ENCODE measurements at regions not wholly inside any gene's neighbourhood (a gene's known extent, or its start where the extent isn't known, plus 50 kb on each side); places are given as distances from the start of the nearest gene placed in this dataset.

DNA sequence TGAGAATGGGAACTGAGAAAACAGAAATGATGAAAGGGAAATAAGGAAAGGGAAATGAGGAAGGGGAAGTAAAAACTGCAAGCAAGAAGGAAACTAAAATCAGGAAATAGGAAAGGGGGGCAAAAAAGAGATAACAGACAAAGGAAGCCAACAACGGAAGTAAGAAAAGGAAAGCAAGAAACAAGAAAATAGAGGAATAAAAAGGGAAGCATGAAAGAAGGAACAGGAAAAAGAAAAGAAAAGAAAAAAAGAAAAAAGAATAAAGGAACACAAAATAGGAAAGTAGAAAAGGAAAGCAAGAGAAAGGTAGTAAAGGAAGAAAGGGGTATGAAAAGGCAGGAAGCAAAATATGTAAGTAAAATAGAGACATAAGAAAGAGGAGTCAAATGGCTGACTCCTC is 241.2 kb upstream of the NCKAP5 start:
- in situ Hi-C loops (cut with MboI; ENCODE audit: low sequenced_read_pairs), result no loop called here

DNA sequence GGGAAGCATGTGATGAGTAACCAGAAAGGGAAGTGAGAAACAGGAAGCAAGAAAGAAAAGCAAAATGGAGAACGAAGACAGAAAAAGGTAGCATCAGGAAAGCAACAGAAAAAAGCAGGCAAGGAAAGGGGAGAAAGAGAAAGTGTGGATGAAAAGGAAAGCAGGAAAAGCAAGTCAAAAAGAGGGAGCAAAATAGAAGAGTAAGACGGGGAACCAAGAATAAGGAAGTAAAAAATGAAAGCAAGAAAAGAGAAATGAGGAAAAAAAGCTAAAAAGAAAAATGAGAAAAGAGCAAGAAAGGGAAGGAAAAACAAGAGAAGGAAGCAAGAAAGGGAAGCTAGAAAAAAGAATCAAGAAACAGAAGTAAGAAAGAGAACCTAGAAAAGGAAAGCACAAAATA is 242.3 kb upstream of the NCKAP5 start:
- in situ Hi-C loops (cut with MboI; ENCODE audit: low sequenced_read_pairs), result no loop called here

DNA sequence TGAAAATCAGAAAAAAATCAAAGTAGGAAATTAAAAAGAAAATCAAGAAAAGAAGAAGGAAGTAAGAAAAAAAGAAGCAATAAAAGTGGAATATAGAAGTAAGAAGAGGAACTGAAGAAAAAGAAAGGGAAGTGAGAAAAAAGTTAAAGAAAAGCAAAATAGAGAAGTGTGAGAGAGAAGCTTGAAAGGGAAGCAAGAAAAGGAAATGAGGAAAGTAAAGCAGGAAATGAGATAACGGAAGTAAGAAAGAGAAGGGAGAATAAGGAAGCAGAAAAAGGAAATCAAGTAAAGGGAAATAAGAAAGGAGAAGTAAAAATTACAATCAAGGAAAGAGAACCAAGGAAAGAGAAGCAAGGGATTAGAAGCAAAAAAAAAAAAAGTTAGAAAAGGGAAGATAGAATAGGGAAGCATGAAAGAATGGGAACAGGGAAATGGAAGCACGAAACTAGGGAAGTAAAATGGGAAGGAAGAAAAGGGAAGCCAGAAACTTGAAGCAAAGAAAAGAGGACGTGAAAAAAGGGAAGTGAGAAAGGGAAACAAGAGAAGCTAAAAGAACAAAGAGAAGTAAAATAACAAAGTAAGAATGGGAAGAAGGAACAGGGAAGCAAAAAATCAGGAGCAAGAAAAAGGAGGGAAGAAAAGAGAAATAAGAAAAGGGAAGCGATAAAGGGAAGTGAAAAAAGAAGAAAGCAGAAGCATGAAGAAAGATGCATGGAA is 243.3 kb upstream of the NCKAP5 start:
- in situ Hi-C loops (cut with MboI; ENCODE audit: low sequenced_read_pairs), result no loop called here

DNA sequence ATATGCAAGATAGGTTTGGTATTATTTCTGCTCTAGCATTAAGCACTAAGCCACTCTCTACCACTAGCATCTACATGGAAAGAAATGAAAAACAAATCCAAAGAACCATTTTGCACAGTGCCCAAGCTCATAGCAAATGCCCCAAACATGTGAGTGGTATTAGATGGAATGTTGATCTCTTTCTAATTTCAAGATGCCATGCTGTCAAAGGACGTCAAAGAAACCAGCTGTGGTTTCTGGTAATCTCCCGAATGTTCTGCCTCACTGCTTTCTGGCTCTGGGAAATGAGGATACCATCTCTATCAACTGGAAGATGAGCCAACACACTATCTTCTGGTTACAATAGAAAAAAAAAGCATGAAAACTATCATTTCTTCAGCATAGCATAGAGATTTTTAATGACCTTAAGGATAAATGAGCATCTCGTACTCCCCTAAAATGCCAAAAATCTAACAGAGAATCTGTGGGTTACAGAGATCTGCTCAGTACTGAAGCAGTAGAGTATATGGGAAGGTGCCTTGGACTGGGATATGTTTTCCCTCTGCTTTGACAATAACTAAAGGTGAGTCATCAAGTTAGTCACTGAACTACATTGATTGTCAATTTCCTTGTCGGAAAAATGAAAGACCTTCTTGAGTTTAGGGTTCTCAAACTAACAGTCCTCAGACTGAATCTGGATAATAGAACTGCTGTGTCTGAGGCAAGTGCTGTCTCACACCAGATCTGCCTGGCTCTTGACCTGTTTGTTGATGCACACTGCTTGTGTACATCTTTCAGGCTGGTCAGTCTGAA is 244.8 kb upstream of the NCKAP5 start:
- in situ Hi-C loops (cut with MboI; ENCODE audit: low sequenced_read_pairs), result no loop called here

GRCh38 chr2:133814890-133815289 is 246.6 kb upstream of the NCKAP5 start:
- in situ Hi-C loops (cut with MboI; ENCODE audit: low sequenced_read_pairs), result no loop called here

- in situ Hi-C loops (cut with MboI; ENCODE audit: low sequenced_read_pairs), result no loop called here
Observed at GRCh38 chr2:133816037-133816436, 247.8 kb upstream of the NCKAP5 start.

GRCh38 chr2:133817680-133818566 is 249.7 kb upstream of the NCKAP5 start:
- in situ Hi-C loops (cut with MboI; ENCODE audit: low sequenced_read_pairs), result no loop called here

GRCh38 chr2:133818661-133819060 is 250.4 kb upstream of the NCKAP5 start:
- in situ Hi-C loops (cut with MboI; ENCODE audit: low sequenced_read_pairs), result no loop called here

DNA sequence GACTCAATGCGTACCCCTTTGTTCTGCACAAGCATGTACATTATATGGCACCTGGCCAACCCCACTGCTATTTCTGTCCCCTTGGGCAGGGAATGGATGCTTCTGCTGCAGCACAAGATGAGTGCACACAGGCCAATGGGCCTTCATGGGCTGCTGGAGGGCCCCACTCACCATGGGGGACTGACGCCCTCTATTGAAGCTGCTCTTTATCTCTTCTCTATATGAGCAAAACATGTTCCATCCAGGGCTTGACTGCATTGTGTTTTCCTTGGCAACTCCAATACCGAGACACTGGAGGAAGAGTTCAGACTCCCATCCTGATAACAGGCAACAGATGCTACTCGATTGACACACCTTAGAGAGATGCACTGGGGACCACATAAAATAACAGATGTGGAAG is 251.6 kb upstream of the NCKAP5 start:
- in situ Hi-C loops (cut with MboI; ENCODE audit: low sequenced_read_pairs), result no loop called here

GRCh38 chr2:133821107-133821760 is 253.0 kb upstream of the NCKAP5 start:
- in situ Hi-C loops (cut with MboI; ENCODE audit: low sequenced_read_pairs), result no loop called here

DNA sequence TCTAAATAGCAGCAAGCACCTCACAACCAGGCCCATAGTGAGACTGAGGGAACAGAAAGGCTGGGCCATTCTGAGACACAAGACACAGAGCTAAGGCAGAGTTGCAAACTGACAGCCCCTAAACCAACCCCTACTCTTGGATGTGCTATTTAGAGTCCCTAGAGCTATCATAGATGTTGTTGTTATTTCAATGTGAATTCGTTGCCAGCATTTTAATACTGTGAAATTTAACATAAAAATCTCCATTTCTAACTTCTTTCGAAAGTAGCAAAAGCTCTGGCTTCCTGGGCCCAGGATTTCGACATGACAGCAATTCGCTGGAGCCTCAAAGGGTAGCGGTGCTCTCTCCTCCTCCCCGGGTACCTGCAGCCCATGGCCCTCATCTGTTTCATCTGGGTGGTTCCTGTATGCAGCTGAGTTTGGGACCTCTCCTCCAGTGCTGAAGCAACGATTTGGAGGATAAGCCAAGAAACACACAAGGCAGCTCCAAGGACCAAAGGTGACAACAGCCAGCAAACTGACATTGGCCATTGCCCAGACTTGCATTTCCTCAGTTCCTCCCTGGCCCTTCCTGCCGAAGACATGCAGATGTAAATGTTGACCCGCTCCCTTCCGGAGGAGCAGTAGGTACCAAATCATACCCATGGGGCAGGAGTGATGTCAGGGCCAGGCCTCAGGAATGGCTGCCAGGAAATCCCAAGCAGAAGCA is 254.4 kb upstream of the NCKAP5 start:
- in situ Hi-C loops (cut with MboI; ENCODE audit: low sequenced_read_pairs), result no loop called here

- in situ Hi-C loops (cut with MboI; ENCODE audit: low sequenced_read_pairs), result no loop called here
Observed at GRCh38 chr2:133823226-133823550, 254.9 kb upstream of the NCKAP5 start.

DNA sequence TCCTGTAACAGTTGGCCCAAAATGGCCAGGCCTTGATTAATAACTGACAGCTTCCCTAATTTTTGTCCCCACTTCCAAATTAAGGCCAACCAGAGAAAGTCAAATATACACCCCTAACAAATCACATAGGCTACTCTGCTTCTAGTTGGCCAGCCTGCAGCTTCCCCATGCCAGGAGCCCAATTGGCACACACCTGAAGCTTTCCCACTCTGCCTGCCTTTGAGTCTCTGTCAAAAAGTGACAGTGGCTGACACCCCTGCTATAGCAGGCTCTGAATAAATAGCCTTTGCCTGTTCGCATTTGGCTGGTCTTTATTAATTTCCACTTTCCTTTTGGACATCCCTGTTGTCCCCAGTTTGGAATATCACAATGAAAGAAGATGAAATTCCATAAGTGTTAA is 256.6 kb upstream of the NCKAP5 start:
- in situ Hi-C loops (cut with MboI; ENCODE audit: low sequenced_read_pairs), result no loop called here

DNA sequence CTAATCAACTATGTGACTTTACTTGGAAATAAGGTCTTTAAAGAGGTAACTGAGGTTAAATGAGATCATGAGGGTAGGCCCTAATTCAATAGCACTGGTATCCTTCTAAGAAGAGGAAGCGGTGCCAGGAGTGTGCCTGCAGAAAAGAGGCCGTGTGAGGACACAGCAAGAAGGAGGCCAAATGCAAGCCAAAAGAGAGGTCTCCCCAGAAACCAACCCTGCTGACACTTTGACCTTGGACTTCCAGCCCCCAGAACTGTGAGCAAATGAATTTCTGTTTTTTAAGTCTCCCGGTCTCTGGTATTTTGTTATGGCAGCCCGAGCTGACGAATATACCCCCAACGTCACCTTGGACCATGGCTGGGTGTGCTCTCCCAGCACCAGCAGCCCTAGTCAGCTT is 257.5 kb upstream of the NCKAP5 start:
- in situ Hi-C loops (cut with MboI; ENCODE audit: low sequenced_read_pairs), result no loop called here

GRCh38 chr2:133828913-133829312 is 260.6 kb upstream of the NCKAP5 start:
- in situ Hi-C loops (cut with MboI; ENCODE audit: low sequenced_read_pairs), result no loop called here

DNA sequence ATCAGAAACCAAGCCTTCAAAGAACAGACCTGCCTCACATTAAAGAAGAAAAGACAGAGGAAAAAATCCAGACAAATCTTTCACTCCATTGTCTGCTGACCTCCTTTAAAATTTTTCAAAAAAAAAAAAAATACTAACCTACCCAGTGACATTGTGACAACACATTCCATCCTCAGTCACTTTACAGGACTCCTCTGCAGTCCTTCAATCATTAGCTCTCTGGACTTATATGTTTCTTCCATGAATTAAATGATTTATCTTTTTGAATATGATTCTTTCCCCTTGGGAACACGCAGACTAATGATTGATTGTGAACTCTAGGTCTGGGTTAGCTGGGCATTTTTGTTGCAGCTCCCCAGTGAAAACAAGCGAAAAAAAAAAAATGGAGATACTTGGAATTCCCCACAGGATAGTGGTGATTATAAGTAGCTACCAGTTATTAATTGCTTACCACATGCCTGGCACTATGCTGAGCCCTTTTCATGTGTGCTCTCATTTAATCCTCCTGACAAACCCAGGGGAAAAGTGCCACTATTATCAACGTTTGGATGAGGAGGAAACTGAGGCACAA is 261.3 kb upstream of the NCKAP5 start:
- in situ Hi-C loops (cut with MboI; ENCODE audit: low sequenced_read_pairs), result no loop called here

DNA sequence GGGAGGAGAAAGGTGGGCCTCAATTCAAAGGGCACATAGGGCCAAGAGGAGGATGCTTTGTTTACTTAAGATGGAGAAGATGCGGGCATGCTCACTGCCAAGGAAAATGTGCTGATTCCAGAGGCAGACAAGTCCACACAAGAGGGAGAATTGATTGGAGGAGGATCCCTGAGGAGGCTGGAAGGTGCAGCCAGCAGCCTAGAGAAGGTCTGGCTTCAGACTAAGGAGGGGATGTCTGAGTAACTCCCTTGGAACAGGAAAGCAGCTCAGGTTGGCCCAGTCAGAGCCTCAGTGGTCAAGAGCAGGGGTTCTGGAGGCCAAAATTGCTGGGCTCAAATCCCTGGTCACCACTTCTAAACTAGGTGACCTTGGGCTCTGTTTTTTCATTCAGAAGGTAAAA is 265.5 kb upstream of the NCKAP5 start:
- in situ Hi-C loops (cut with MboI; ENCODE audit: low sequenced_read_pairs), result no loop called here

DNA sequence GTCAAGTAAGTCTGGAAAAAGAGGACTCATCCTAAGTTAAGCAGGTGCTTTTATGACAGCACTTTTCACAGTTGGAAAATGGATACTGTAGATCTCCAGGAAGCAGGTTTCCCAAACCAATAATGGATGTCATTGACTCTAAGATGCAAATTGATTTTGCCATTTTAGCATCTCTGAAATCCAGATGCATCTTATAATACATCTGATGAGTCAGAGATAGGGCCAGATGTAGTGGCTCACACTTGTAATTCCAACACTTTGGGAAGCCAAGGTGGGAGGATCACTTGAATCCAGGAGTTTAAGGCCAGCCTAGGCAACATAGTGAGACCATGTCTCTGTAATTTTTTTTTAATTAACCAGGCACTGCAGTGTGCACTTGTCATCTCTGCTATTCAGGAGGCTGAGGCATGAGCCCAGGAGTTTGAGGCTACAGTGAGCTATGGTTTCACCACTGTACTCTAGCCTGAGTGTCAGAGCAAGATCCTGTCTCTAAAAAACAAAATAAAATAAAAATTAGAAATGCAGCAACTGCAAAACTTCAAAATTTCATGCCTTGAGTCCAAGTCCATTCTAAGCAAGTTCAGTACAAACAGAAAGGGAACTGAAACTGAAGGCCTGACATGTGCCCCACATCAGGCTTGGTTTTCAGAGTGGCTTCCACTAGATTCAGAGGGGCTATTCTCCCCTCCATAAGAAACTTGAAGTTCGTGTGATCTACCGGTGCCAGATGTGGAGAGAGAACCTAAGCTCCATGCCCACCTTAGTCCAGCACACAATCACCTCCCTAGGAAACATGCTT is 267.8 kb upstream of the NCKAP5 start:
- in situ Hi-C loops (cut with MboI; ENCODE audit: low sequenced_read_pairs), result no loop called here

GRCh38 chr2:133836691-133837345 is 268.6 kb upstream of the NCKAP5 start:
- in situ Hi-C loops (cut with MboI; ENCODE audit: low sequenced_read_pairs), result no loop called here

Data from HL-60/S4 treated with retinoic acid at 250 ng/mL for 4 days and 3 days (cell line).